IMR-90 (cell line): ENCODE measurements at regions not wholly inside any gene's neighbourhood (a gene's known extent, or its start where the extent isn't known, plus 50 kb on each side); places are given as distances from the start of the nearest gene placed in this dataset.

Experiments
- ATAC-seq: fragments of 200-7000 bp; cut with Tn5 transposase; 2 replicates; pipeline ENCODE4 v1.9.1; 2020; ENCODE audit warnings: low read depth, mild to moderate bottlenecking, moderate library complexity
- BruUV-seq: library from RNA; stranded (reverse); fragments of 400-500 nt; replicated peaks from 2 replicates; lab custom pipeline; 2021; lab: Mats Ljungman, UMichigan
- CTCF ChIA-PET: fragments of 300-600 bp; formaldehyde crosslinking; extraction: SDS; loops from one replicate; lab custom pipeline; 2021; ENCODE audit warnings: antibody characterized with exemption; lab: Yijun Ruan, JAX
- POLR2A ChIA-PET: fragments of 300-600 bp; sonication (Branson Sonifier 250); formaldehyde crosslinking; loops from one replicate; lab custom pipeline; 2022; ENCODE audit warnings: antibody characterized with exemption; ENCODE audit not compliant: unreplicated experiment; lab: Charles Lee
- DNase-seq: peaks from one replicate; pipeline ENCODE4 v3.0.0; 2013
- H2AFZ ChIP-seq: replicated peaks from 2 replicates; pipeline ENCODE3; 2013; ENCODE audit warnings: low read length, mild to moderate bottlenecking; ENCODE audit not compliant: poor library complexity
- H2AK5ac ChIP-seq: 2 replicates; pipeline ENCODE4 v1.6.1; 2013; ENCODE audit warnings: low read depth, low read length, inconsistent platforms
- H2AK9ac ChIP-seq: replicated peaks from 2 replicates; pipeline ENCODE3; 2013; ENCODE audit warnings: mild to moderate bottlenecking, low read depth, low read length, moderate library complexity; ENCODE audit not compliant: poor library complexity
- H2BK120ac ChIP-seq: 2 replicates; pipeline ENCODE4 v1.6.1; 2013; ENCODE audit warnings: low read depth, low read length, inconsistent platforms
- H2BK15ac ChIP-seq: 3 replicates; pipeline ENCODE4 v1.6.1; 2013; ENCODE audit warnings: low read depth, low read length, inconsistent platforms
- H2BK20ac ChIP-seq: 2 replicates; pipeline ENCODE4 v1.6.1; 2013; ENCODE audit warnings: low read depth, mild to moderate bottlenecking, inconsistent platforms, low read length, moderate library complexity
- H2BK5ac ChIP-seq: 2 replicates; pipeline ENCODE4 v1.6.1; 2013; ENCODE audit warnings: mild to moderate bottlenecking, low read depth, low read length, inconsistent platforms; ENCODE audit not compliant: poor library complexity, severe bottlenecking
- H3K14ac ChIP-seq: replicated peaks from 2 replicates; pipeline ENCODE4 v1.6.1; 2013; ENCODE audit warnings: low read depth, low read length, inconsistent platforms
- H3K18ac ChIP-seq: 2 replicates; pipeline ENCODE4 v1.6.1; 2013; ENCODE audit warnings: low read depth, low read length, control low read depth
- H3K23ac ChIP-seq: 2 replicates; pipeline ENCODE4 v1.6.1; 2013; ENCODE audit warnings: low read depth, low read length, inconsistent platforms
- H3K27ac ChIP-seq: 2 replicates; pipeline ENCODE4 v1.5.1; 2013; ENCODE audit warnings: mild to moderate bottlenecking, control low read depth, low read length; ENCODE audit not compliant: insufficient read depth
- H3K27me3 ChIP-seq: 2 replicates; pipeline ENCODE4 v1.6.1; 2013; ENCODE audit warnings: low read length; ENCODE audit not compliant: control insufficient read depth, insufficient read depth
- H3K36me3 ChIP-seq: 2 replicates; pipeline ENCODE4 v1.6.1; 2013; ENCODE audit warnings: low read length, mixed read lengths; ENCODE audit not compliant: control insufficient read depth, insufficient read depth
- H3K4ac ChIP-seq: 2 replicates; pipeline ENCODE4 v1.6.1; 2013; ENCODE audit warnings: low read depth, low read length, inconsistent platforms
- H3K4me1 ChIP-seq: 2 replicates; pipeline ENCODE4 v1.6.1; 2013; ENCODE audit warnings: low read length, mixed read lengths; ENCODE audit not compliant: control insufficient read depth, insufficient read depth
- H3K4me2 ChIP-seq: 2 replicates; pipeline ENCODE4 v1.6.1; 2013; ENCODE audit warnings: low read depth, mild to moderate bottlenecking, control low read depth, low read length, moderate library complexity
- H3K4me3 ChIP-seq: 2 replicates; pipeline ENCODE4 v1.5.1; 2013; ENCODE audit warnings: low read depth, mild to moderate bottlenecking, control low read depth, low read length, moderate library complexity; ENCODE audit not compliant: insufficient read depth
- H3K56ac ChIP-seq: 2 replicates; pipeline ENCODE4 v1.6.1; 2013; ENCODE audit warnings: low read length, inconsistent platforms; ENCODE audit not compliant: insufficient read depth; ENCODE audit errors: extremely low read depth
- H3K79me1 ChIP-seq, 2 experiments: 2 replicates each; pipeline ENCODE4 v1.6.1; 2013; ENCODE audit warnings: low read length in 2 of 2, inconsistent platforms in 1 of 2, low read depth in 1 of 2
- H3K9ac ChIP-seq: 2 replicates; pipeline ENCODE4 v1.6.1; 2013; ENCODE audit warnings: low read depth, low read length, control low read depth
- H3K9me1 ChIP-seq: 2 replicates; pipeline ENCODE4 v1.6.1; 2013; ENCODE audit warnings: low read length, inconsistent platforms; ENCODE audit not compliant: insufficient read depth
- H3K9me3 ChIP-seq: 2 replicates; pipeline ENCODE4 v1.6.1; 2013; ENCODE audit warnings: low read length; ENCODE audit not compliant: control insufficient read depth, insufficient read depth
- H4K20me1 ChIP-seq: 2 replicates; pipeline ENCODE4 v1.6.1; 2013; ENCODE audit warnings: low read length, inconsistent platforms; ENCODE audit not compliant: insufficient read depth
- H4K5ac ChIP-seq: 2 replicates; pipeline ENCODE4 v1.6.1; 2013; ENCODE audit warnings: mild to moderate bottlenecking, low read depth, low read length, control low read depth
- H4K8ac ChIP-seq, 2 experiments: 2 replicates each; pipeline ENCODE4 v1.6.1; 2013; ENCODE audit warnings: low read depth in 2 of 2, low read length in 2 of 2, control low read depth in 1 of 2, inconsistent platforms in 1 of 2
- H4K91ac ChIP-seq: 2 replicates; pipeline ENCODE4 v1.6.1; 2013; ENCODE audit warnings: low read depth, low read length, inconsistent platforms; ENCODE audit not compliant: insufficient read depth
- BHLHE40 ChIP-seq: fragments of 150-350 bp; IDR thresholded peaks from 2 replicates; pipeline ENCODE4 v1.6.1; 2016; ENCODE audit warnings: mild to moderate bottlenecking, low read depth, low read length
- CEBPB ChIP-seq: IDR thresholded peaks from 2 replicates; pipeline ENCODE4 v1.6.1; 2012; ENCODE audit warnings: low read depth, low read length, improper control_type of control experiment
- CHD1 ChIP-seq: IDR thresholded peaks from 2 replicates; pipeline ENCODE4 v1.6.1; 2012; ENCODE audit warnings: low read depth, low read length, improper control_type of control experiment
- ELK1 ChIP-seq: fragments of 150-350 bp; IDR thresholded peaks from 2 replicates; pipeline ENCODE4 v1.6.1; 2016; ENCODE audit warnings: low read depth, mild to moderate bottlenecking, low read length, moderate library complexity, borderline replicate concordance
- FOS ChIP-seq: fragments of 150-350 bp; IDR thresholded peaks from 2 replicates; pipeline ENCODE4 v1.6.1; 2016; ENCODE audit warnings: low read depth, low read length
- MAFK ChIP-seq: IDR thresholded peaks from 2 replicates; pipeline ENCODE4 v1.6.1; 2012; ENCODE audit warnings: low read depth, low read length, improper control_type of control experiment
- MAZ ChIP-seq: IDR thresholded peaks from 2 replicates; pipeline ENCODE4 v1.6.1; 2012; ENCODE audit warnings: low read depth, mild to moderate bottlenecking, low read length, improper control_type of control experiment, moderate library complexity, borderline replicate concordance
- MXI1 ChIP-seq: IDR thresholded peaks from 2 replicates; pipeline ENCODE4 v1.6.1; 2012; ENCODE audit warnings: low read depth, mild to moderate bottlenecking, low read length, moderate library complexity, borderline replicate concordance
- NFE2L2 ChIP-seq: fragments of 150-350 bp; IDR thresholded peaks from 2 replicates; pipeline ENCODE4 v1.6.1; 2016; ENCODE audit warnings: low read depth, mild to moderate bottlenecking, low read length
- POLR2A ChIP-seq: IDR thresholded peaks from 2 replicates; pipeline ENCODE4 v1.6.1; 2012; ENCODE audit warnings: mild to moderate bottlenecking, low read depth, low read length
- RAD21 ChIP-seq: IDR thresholded peaks from 2 replicates; pipeline ENCODE4 v1.6.1; 2012; ENCODE audit warnings: low read length, improper control_type of control experiment
- RCOR1 ChIP-seq: IDR thresholded peaks from 2 replicates; pipeline ENCODE4 v1.6.1; 2012; ENCODE audit warnings: mild to moderate bottlenecking, low read length, improper control_type of control experiment; ENCODE audit not compliant: insufficient replicate concordance
- RFX5 ChIP-seq: IDR thresholded peaks from 2 replicates; pipeline ENCODE4 v1.8.0; 2012; ENCODE audit warnings: low read depth, mild to moderate bottlenecking, low read length, moderate library complexity
- SMC3 ChIP-seq: fragments of 150-350 bp; IDR thresholded peaks from 2 replicates; pipeline ENCODE4 v1.6.1; 2016; ENCODE audit warnings: low read depth, mild to moderate bottlenecking, antibody characterized with exemption, low read length, moderate library complexity
- WGBS, 2 experiments: methylation state at CpG; one replicate each; pipeline versions ENCODE4 v1.1.5 to v1.1.7; 2013; ENCODE audit warnings: missing lambda C conversion rate in 2 of 2; ENCODE audit not compliant: insufficient read length in 1 of 2; ENCODE audit errors: extremely low coverage in 2 of 2; 5-methylcytosine and 5-hydroxymethylcytosine counted together
- dilution Hi-C: fragments of 300-500 bp; cut with HindIII; formaldehyde crosslinking; loops from one replicate; pipeline ENCODE4 v1.14.3; 2018; ENCODE audit warnings: low sequenced_read_pairs; ENCODE audit not compliant: unreplicated experiment
- in situ Hi-C: fragments of 300-500 bp; cut with MboI; formaldehyde crosslinking; loops from 3 replicates; pipeline ENCODE4 v1.14.3; 2019; ENCODE audit warnings: low sequenced_read_pairs, inconsistent platforms, mixed read lengths
- intact Hi-C: fragments of 100-400 bp; cut with micrococcal nuclease; formaldehyde crosslinking; loops from 2 replicates; pipeline ENCODE4 v1.10.0; 2022
- TF ChIP-seq, protein P1 (sequence below): conservative IDR thresholded peaks from 2 replicates; pipeline ENCODE4 v1.5.1; 2012; ENCODE audit warnings: mild to moderate bottlenecking, low read depth, low read length, improper control_type of control experiment
- TF ChIP-seq, protein P2 (sequence below): fragments of 150-350 bp; IDR thresholded peaks from 2 replicates; pipeline ENCODE4 v1.6.1; 2017; ENCODE audit warnings: mild to moderate bottlenecking, antibody characterized with exemption, low read length, low read depth

DNA sequence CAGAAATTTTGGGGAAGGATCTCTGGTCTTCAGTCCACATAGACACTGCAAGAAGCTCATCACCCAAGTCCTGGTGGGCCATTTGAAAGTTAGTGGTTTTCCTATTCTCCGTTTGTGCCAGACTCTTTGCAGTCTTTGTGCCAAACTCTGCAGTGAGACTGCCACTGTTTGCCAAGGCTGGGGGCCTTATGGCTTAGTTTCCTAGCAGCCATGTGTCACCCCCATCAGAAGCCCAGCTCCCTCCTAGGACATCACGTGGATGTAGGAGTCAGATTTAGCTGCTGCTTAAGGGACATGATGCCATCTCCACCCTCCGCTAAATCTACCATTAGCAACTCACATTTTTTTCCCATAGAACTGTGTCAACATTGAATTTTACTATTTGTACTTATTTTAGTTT, 220.0 kb downstream of the C11orf91 start:
- dilution Hi-C loops (no loop called here), in situ Hi-C loops (no loop called here), intact Hi-C loops (no loop called here)
- H3K27ac ChIP-seq = no peak overlapping the region
- no peak overlapping the region; the same call in 1 of the 2 replicates for H3K23ac ChIP-seq
- peaks cover 0 to 33% of the 10 kb centered on the region in 2 experiments; a peak in 3 of 4 replicates for H3K79me1 ChIP-seq
- ATAC-seq = no peak
- no peak overlapping the region for H4K8ac ChIP-seq
- ChIA-PET POLR2A (no interaction called here), CTCF (no interaction called here)
- H3K27me3 ChIP-seq = no peaks in the 10 kb centered on the region; the same call in 1 of the 2 replicates
- no peak for DNase-seq
- BruUV-seq = no TSS peak
- TF ChIP-seq MAFK = no peak
- no peak for TF ChIP-seq RAD21
- TF ChIP-seq MAZ = no peak
- TF ChIP-seq FOS = no peak
- no peak for TF ChIP-seq CHD1
- no peak for TF ChIP-seq RCOR1
- TF ChIP-seq, protein P1, sequence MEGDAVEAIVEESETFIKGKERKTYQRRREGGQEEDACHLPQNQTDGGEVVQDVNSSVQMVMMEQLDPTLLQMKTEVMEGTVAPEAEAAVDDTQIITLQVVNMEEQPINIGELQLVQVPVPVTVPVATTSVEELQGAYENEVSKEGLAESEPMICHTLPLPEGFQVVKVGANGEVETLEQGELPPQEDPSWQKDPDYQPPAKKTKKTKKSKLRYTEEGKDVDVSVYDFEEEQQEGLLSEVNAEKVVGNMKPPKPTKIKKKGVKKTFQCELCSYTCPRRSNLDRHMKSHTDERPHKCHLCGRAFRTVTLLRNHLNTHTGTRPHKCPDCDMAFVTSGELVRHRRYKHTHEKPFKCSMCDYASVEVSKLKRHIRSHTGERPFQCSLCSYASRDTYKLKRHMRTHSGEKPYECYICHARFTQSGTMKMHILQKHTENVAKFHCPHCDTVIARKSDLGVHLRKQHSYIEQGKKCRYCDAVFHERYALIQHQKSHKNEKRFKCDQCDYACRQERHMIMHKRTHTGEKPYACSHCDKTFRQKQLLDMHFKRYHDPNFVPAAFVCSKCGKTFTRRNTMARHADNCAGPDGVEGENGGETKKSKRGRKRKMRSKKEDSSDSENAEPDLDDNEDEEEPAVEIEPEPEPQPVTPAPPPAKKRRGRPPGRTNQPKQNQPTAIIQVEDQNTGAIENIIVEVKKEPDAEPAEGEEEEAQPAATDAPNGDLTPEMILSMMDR = no peak
- no peak for TF ChIP-seq POLR2A
- TF ChIP-seq MXI1 = no peak
- TF ChIP-seq NFE2L2 = no peak
- TF ChIP-seq ELK1 = no peak
- TF ChIP-seq, protein P2, sequence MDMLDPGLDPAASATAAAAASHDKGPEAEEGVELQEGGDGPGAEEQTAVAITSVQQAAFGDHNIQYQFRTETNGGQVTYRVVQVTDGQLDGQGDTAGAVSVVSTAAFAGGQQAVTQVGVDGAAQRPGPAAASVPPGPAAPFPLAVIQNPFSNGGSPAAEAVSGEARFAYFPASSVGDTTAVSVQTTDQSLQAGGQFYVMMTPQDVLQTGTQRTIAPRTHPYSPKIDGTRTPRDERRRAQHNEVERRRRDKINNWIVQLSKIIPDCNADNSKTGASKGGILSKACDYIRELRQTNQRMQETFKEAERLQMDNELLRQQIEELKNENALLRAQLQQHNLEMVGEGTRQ = no peak
- no peak for TF ChIP-seq BHLHE40
- TF ChIP-seq SMC3 = no peak
- TF ChIP-seq RFX5 = no peak
- no peak for TF ChIP-seq CEBPB
- H4K5ac ChIP-seq = no peak overlapping the region
- H2AK9ac ChIP-seq = no peak overlapping the region
- no peak overlapping the region for H2AK5ac ChIP-seq
- H2BK20ac ChIP-seq = no peak overlapping the region
- no peak overlapping the region for H3K4me3 ChIP-seq
- H3K9ac ChIP-seq = no peak overlapping the region
- H2BK5ac ChIP-seq = no peak overlapping the region
- H3K36me3 ChIP-seq = no peaks in the 10 kb centered on the region
- H3K18ac ChIP-seq = no peak overlapping the region
- H3K9me3 ChIP-seq = no peaks in the 10 kb centered on the region
- no peak overlapping the region for H3K4me2 ChIP-seq
- H2BK15ac ChIP-seq = no peak overlapping the region
- no peak overlapping the region for H2AFZ ChIP-seq
- H3K14ac ChIP-seq = no peak overlapping the region
- no peak overlapping the region for H3K56ac ChIP-seq
- peaks cover 4% of the 10 kb centered on the region; the same call in 1 of the 2 replicates for H3K4me1 ChIP-seq
- H4K91ac ChIP-seq = no peak overlapping the region
- H3K4ac ChIP-seq = no peak overlapping the region
- 50% methylated on average over 1 of the region's 3 CpGs; no CpG with 5 or more reads in 1 of the 2 experiments for WGBS, 2 experiments
- H2BK120ac ChIP-seq = no peak overlapping the region
- H4K20me1 ChIP-seq = 0 out of 2 replicates have a peak, but pooled peaks cover 4% of the 10 kb centered on the region
- peaks cover 5% of the 10 kb centered on the region; the same call in 1 of the 2 replicates for H3K9me1 ChIP-seq
